GM10266 (cell line): ENCODE measurements at regions not wholly inside any gene's neighbourhood (a gene's known extent, or its start where the extent isn't known, plus 50 kb on each side); places are given as distances from the start of the nearest gene placed in this dataset.

Experiments
- DNase-seq: peaks from one replicate; pipeline ENCODE4 v3.0.0; 2012; ENCODE audit errors: extremely low spot score
- TF ChIP-seq, protein P1 (sequence below): IDR thresholded peaks from 2 replicates; pipeline ENCODE4 v1.5.1; 2012; ENCODE audit warnings: mild to moderate bottlenecking, low read depth; ENCODE audit not compliant: control insufficient read depth, insufficient read depth; ENCODE audit errors: missing control alignments

DNA sequence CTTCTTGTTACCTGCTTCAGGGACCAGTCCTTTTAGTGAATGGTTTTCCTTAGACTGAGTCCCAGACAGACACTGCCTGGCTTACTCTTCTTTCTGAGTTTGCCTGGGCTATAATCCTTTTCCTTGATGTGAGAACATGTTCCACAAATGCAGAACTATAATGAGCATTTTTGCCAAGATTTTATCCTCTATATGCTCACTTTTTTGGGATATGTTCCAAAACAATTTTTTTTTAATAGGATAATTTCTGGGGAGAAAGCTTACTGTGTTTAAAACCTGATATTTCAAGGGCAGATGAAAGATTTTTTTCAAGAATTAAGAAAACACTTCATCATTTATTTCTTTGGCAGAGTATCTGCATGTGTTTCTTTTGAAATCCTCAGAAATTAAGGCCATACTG, 110.0 kb upstream of the TENM4 start:
- TF ChIP-seq, protein P1, sequence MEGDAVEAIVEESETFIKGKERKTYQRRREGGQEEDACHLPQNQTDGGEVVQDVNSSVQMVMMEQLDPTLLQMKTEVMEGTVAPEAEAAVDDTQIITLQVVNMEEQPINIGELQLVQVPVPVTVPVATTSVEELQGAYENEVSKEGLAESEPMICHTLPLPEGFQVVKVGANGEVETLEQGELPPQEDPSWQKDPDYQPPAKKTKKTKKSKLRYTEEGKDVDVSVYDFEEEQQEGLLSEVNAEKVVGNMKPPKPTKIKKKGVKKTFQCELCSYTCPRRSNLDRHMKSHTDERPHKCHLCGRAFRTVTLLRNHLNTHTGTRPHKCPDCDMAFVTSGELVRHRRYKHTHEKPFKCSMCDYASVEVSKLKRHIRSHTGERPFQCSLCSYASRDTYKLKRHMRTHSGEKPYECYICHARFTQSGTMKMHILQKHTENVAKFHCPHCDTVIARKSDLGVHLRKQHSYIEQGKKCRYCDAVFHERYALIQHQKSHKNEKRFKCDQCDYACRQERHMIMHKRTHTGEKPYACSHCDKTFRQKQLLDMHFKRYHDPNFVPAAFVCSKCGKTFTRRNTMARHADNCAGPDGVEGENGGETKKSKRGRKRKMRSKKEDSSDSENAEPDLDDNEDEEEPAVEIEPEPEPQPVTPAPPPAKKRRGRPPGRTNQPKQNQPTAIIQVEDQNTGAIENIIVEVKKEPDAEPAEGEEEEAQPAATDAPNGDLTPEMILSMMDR, result no peak
- DNase-seq, result no peak

DNA sequence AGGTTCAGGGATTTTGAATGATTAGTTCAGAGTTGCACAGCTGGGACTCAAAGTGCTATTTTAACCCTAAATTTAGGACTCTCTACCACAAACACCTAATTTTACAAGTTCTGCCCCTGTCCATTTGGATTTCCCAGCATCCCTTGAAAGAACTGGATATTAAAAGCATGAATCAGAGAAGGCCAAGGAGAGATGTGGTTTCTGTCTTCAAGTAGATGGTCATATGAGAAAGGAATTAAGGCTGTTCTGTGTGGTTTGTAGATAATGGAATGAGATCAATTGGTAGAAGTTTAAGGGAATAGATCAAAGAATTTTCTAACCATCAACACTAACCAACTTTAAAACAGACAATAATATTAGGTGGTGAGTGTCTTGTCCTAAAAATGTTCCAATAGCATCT, 106.4 kb upstream of the TENM4 start:
- TF ChIP-seq, protein P1, result no peak
- DNase-seq, result no peak

DNA sequence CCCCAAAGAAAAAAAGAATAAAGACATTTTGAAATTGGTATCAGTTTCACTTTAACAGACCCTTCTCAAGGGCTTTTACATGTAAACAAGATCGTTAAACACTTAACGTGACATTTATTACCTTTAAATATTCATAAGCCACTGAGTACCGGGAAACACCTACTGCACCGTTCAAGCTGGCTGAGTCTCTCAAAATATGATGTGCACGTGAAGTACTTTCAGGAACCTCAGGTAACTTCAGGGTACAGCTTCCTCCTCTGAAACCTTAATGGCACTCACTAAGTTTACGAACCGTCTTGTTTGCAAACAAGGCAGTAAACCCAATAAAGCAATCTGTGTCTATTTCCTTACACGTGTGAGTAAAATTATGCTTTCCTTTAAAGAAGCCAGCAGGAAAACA, 105.5 kb upstream of the TENM4 start:
- TF ChIP-seq, protein P1, result no peak
- DNase-seq, result no peak

DNA sequence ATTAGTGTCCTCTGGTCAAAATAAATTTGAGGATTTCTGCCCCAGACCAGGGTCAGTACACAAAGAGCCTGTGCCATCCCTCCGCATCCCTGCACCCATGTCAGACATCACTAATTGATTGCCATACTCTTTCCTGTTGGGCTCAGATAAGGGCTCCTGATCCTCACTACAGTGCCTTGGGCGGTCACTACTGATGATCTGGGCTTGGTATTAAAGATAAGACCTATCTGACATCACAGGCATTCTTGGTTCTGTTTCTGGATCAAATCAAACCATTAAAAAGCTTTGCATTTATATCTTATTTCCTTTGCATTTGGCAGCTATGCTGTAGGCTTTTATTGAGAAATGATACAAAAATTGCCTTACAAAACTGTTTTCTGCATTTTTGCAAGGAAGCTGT, 103.5 kb upstream of the TENM4 start:
- no peak for DNase-seq
- TF ChIP-seq, protein P1, result no peak

DNA sequence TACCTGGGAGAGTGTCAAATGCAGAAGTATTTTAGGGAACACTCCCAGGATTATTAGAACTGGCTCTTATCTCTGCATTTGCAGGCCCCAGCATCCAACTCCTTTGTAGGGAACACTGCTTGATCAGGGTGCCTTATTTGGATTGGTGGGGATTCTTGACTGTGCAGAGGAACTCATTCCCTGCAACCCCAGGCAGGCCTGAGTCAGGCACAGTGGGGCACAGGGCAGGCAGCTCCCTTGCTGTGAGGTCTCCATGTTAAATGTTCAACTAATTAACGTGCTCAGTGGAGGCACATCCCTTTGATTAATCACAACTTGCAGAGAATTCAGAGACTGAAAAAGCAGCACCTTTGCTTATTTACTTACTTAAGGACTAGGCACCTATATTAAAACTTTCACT, 102.3 kb upstream of the TENM4 start:
- TF ChIP-seq, protein P1, result no peak
- no peak for DNase-seq

DNA sequence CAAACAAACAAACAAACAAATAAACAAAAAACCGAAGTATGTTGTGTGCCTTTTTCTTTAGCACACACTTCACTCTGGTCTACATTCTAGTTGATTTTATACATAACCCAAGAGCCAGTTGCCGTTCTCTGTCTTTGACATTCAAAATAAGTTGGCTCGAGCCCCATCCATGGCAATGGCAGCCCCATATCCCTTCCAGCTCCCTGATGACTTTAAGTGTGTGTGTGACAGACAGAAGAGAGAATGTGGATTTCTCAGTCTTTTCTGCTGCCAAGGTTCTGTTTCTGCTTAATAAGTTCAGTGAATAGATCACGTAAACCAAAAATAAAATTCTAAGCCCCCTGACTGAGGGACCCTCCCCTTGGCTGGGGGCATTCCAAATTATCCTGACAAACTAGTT, 100.6 kb upstream of the TENM4 start:
- TF ChIP-seq, protein P1, result no peak
- no peak for DNase-seq

DNA sequence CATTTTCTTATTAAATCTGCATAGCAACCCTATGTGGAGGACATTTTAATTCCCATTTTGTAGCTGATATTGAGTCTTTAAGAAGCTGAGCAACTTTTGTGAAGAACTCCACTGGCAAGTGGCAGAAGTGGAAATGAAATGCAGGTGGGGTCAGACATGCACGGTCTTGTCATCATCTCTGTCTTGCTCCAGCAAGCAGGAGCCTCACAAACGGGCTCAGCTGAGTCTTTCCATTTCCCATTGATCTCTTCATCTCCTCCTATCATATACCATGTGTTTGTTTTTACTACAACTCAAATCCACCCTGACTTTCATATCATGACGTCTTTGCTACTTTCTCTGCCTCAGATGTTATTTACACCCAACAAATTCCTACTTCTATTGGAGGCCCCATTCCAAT, 97.9 kb upstream of the TENM4 start:
- no peak for DNase-seq
- TF ChIP-seq, protein P1, result no peak
